GM19372 (cell line): ENCODE measurements at regions not wholly inside any gene's neighbourhood (a gene's known extent, or its start where the extent isn't known, plus 50 kb on each side); places are given as distances from the start of the nearest gene placed in this dataset.

Experiments
- ATAC-seq: cut with Tn5 transposase; IDR thresholded peaks from one replicate; pipeline ENCODE4 v1.9.1; 2021; ENCODE audit warnings: mild to moderate bottlenecking, low read depth, moderate library complexity; ENCODE audit not compliant: unreplicated experiment

GRCh38 chr15:53401503-53401902 lies 358.0 kb downstream of the WDR72 start:
- no peak for ATAC-seq

GRCh38 chr15:53400986-53401385 lies 358.5 kb downstream of the WDR72 start:
- ATAC-seq = no peak

GRCh38 chr15:53397041-53397616 lies 362.3 kb downstream of the WDR72 start:
- ATAC-seq = no peak

GRCh38 chr15:53395871-53396270 lies 363.6 kb downstream of the WDR72 start:
- no peak for ATAC-seq

- ATAC-seq = no peak
Measured at GRCh38 chr15:53390549-53390948, 368.9 kb downstream of the WDR72 start.

GRCh38 chr15:53389271-53390037 lies 370.0 kb downstream of the WDR72 start:
- ATAC-seq = no peak

- ATAC-seq = no peak
Measured at GRCh38 chr15:53384417-53384816, 375.0 kb downstream of the WDR72 start.

- no peak for ATAC-seq
Measured at GRCh38 chr15:53378096-53378800, 381.2 kb downstream of the WDR72 start.

GRCh38 chr15:53367740-53368139 lies 391.7 kb downstream of the WDR72 start:
- ATAC-seq = no peak

GRCh38 chr15:53360881-53361280 lies 398.6 kb downstream of the WDR72 start:
- ATAC-seq = no peak

- no peak for ATAC-seq
Measured at GRCh38 chr15:53359038-53359437, 400.4 kb downstream of the WDR72 start.

GRCh38 chr15:53354874-53355273 lies 404.6 kb downstream of the WDR72 start:
- ATAC-seq = no peak

GRCh38 chr15:53351373-53351772 lies 408.1 kb downstream of the WDR72 start:
- no peak for ATAC-seq

GRCh38 chr15:53346583-53346982 lies 412.9 kb downstream of the WDR72 start:
- no peak for ATAC-seq

- no peak for ATAC-seq
Measured at GRCh38 chr15:53331328-53332190, 427.9 kb downstream of the WDR72 start.

- no peak for ATAC-seq
Measured at GRCh38 chr15:53328341-53328740, 431.1 kb downstream of the WDR72 start.

GRCh38 chr15:53324061-53324460 lies 435.4 kb downstream of the WDR72 start:
- ATAC-seq = no peak

- no peak for ATAC-seq
Measured at GRCh38 chr15:53323191-53323590, 436.3 kb downstream of the WDR72 start.

- no peak for ATAC-seq
Measured at GRCh38 chr15:53320816-53321215, 438.6 kb downstream of the WDR72 start.

GRCh38 chr15:53312707-53313106 lies 446.8 kb downstream of the WDR72 start:
- ATAC-seq = no peak

GRCh38 chr15:53310709-53311108 lies 448.8 kb downstream of the WDR72 start:
- no peak for ATAC-seq
